GM12872 (cell line): ENCODE measurements at regions not wholly inside any gene's neighbourhood (a gene's known extent, or its start where the extent isn't known, plus 50 kb on each side); places are given as distances from the start of the nearest gene placed in this dataset.

Experiments used
- CTCF ChIP-seq: IDR thresholded peaks from 3 replicates; pipeline ENCODE4 v1.5.1; 2011; ENCODE audit warnings: low read depth, mild to moderate bottlenecking, low read length, moderate library complexity; ENCODE audit not compliant: insufficient read depth

DNA sequence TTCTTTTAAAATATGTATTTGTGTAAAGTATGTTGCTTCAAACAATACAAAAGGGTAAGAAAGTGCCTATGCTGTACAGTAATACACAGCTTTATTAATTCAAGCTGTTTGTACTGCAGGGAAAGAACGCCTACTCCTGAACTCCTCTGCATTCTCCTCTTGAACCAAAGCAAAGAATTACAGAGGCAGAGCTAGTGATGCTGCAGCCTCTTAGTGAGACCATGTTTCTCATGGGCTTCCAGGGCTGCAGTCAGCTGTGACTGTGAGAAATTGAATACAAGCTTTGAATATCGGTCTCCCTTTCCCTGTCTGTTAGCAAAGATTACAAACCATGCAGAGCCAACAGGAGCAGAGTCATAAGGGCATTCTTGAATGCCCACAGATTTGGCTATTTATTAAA, 248.5 kb downstream of the SLITRK1 start:
- no peak for TF ChIP-seq CTCF

GRCh38 chr13:83622422-83622784, 259.9 kb downstream of the SLITRK1 start:
- no peak for TF ChIP-seq CTCF

DNA sequence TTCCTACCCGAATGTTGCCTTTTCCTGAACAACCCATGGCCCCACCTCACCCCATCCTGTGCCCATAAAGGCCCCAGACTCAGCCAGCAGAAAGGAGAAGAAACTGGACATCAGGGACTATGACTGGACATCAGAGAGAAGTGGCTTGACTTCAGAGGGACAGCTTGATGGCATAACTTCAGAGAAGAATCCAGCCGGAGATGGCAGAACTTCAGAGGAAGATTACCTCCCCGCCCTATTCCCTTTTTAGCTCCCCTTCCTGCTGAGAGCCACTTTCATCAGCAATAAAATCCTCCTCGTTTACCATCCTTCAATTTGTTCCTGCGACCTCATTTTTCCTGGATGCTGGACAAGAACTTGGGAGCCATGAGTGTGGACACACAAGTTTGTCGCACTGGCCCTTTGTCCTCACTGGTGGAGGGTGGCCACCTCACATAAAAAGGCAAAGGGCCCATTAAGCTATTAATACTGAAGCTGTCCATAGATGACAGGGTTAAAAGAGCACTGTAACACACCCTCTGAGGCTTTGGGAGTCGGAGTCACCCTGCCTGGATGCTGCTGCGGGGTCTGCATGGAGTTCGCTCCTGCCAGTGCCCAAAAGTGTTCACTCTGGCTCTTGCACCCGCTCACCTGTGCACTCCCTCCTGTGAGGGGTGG, 260.4 kb downstream of the SLITRK1 start:
- TF ChIP-seq CTCF = no peak

DNA sequence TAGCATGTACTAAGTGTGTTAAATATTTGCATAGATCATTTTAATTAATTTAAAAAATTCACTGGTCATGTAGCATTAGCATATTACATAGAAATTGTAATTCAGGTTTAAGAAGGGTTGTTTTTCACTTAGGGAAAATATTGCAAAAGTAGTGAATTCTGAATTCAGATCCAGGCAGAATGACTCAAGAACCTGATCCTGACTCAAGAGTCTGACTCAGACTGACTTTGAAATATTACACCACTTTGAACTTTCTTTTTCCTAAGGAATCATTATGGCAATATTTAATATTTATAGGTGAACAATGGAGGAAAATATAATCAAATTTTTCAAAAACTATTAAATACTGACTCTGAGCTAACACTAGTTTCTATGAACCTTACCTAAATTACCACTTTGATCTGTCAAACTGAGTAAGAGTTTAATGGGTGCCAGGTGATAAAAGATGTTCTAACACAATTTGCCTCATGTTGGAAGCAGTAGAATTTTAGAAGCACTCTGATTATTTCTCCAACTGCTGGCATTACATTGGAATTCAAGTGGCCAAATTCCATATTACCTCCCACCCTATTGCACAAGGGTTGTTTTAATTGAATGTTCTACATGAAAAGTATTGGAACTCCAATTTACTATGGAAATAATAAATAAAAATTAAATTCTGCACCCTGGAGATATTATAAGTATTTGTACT, 261.6 kb downstream of the SLITRK1 start:
- TF ChIP-seq CTCF = no peak

DNA sequence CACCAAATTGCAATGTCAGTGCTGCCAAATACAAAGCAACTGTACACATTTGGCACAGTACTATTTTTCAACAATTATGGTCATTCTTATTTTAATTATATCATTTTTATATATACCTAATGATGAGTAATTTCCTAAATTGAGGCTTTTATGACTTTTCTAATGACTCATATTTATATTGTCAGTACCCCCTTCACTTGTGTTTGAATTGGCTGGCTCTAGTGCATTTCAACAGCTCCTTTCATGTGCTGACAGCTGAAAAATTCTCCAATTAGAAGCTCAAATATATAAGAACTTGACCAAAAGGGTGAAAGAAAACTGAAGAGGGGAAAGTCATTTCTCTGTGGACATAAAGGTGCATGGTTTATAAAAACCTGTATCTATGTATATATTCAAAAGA, 263.3 kb downstream of the SLITRK1 start:
- no peak for TF ChIP-seq CTCF

DNA sequence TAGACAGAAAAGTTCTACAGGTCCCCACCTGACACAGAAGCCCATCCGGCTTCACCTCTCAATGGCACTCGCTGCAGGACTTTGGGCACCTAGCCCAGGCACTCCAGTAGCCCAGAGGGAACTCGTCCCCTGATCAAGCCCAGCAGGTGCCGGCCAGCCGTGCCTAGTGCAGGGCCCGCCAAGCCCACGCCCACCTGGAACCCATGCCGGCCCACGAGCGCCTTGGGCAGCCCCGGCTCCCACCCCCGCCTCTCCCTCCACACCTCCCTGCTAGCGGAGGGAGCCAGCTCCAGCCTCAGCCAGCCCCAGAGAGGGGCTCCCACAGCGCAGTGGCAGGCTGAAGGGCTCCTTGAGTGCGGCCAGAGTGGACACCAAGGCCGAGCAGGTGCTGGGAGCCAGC, 268.8 kb downstream of the SLITRK1 start:
- TF ChIP-seq CTCF = no peak

DNA sequence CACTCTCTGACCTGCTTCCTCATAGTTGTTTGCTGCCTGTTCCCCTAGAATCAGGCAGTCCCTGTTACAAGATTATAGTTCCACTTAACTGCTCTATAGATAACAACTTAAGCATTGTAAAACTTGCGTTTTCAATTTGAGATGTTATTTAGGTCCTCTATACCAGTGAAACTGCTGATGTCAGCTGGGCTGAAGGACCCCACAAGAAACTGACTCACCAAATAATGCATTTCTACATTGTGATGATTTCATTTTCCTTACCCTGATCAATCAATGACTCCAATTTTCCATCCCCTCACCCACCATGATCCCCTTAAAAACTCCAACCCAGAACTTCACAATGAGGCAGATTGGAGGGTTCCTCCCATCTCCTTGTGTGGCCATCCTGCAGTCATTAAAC, 280.7 kb downstream of the SLITRK1 start:
- no peak for TF ChIP-seq CTCF

DNA sequence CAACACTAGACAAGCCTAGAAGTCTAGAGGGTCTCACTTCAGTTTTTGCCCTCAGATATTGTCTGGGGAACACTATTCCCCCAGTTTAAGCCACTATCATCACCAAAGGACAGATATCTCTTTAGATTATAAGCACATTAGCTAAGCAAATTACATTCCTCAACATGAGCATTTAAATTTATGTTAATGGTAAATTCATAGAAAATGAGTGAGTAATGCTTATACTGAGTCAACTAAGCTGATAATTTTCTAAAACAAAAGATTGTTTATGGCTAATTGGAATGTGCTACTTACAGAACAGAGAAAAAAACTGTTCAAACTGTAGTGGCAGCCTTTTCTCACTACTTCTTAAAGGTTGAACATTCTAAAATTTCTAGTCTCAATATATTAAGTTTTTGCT, 290.2 kb downstream of the SLITRK1 start:
- TF ChIP-seq CTCF = no peak
